CD14-positive monocyte (primary cell): ENCODE measurements at regions not wholly inside any gene's neighbourhood (a gene's known extent, or its start where the extent isn't known, plus 50 kb on each side); places are given as distances from the start of the nearest gene placed in this dataset.

Source experiments
- DNase-seq, 3 donors: peaks; one replicate each; pipeline ENCODE4 v3.0.0-alpha.2; 2011 to 2022
- H2AFZ ChIP-seq: 2 replicates; pipeline ENCODE4 v1.6.0; 2012; ENCODE audit warnings: mild to moderate bottlenecking, low read depth, low read length, inconsistent platforms; ENCODE audit not compliant: insufficient read depth, poor library complexity, severe bottlenecking
- H3K27ac ChIP-seq, 2 donors: 1 replicate in 1 of 2; 2 replicates in 1 of 2; pipeline ENCODE4 v1.5.1; 2012 to 2013; ENCODE audit warnings: low read length in 2 of 2, control low read depth in 1 of 2, inconsistent platforms in 1 of 2, low read depth in 1 of 2, mild to moderate bottlenecking in 1 of 2
- H3K27me3 ChIP-seq, 2 donors: one replicate each; pipeline versions ENCODE4 v1.6.0 to v1.6.1; 2011 to 2013; ENCODE audit warnings: low read length in 2 of 2; ENCODE audit not compliant: control insufficient read depth in 2 of 2, insufficient read depth in 2 of 2
- H3K36me3 ChIP-seq, 2 donors: replicated peaks in 1 of 2; 1 replicate in 1 of 2; 2 replicates in 1 of 2; pipeline versions ENCODE4 v1.5.1 to v1.6.1; 2012 to 2013; ENCODE audit warnings: low read length in 2 of 2, control low read depth in 1 of 2, inconsistent platforms in 1 of 2, mild to moderate bottlenecking in 1 of 2; ENCODE audit not compliant: insufficient read depth in 2 of 2, control insufficient read depth in 1 of 2
- H3K4me1 ChIP-seq, 2 donors: 1 replicate in 1 of 2; 2 replicates in 1 of 2; pipeline versions ENCODE4 v1.5.1 to v1.6.1; 2012 to 2013; ENCODE audit warnings: low read length in 2 of 2, control low read depth in 1 of 2, inconsistent platforms in 1 of 2, mild to moderate bottlenecking in 1 of 2, moderate library complexity in 1 of 2; ENCODE audit not compliant: insufficient read depth in 2 of 2, control insufficient read depth in 1 of 2
- H3K4me2 ChIP-seq: replicated peaks from 2 replicates; pipeline ENCODE3; 2012; ENCODE audit warnings: low read length, moderate library complexity, mild to moderate bottlenecking; ENCODE audit not compliant: poor library complexity, severe bottlenecking; ENCODE audit errors: extremely low read depth
- H3K4me3 ChIP-seq, 3 experiments: fragments of 200-600 bp in 1 of 3; sonication (generic) in 1 of 3; replicated peaks in 1 of 3; 1 replicate in 2 of 3; 2 replicates in 1 of 3; pipeline ENCODE4 v1.5.1; 2011 to 2013; ENCODE audit warnings: low read length in 3 of 3, mild to moderate bottlenecking in 3 of 3, control low read depth in 2 of 3, low read depth in 2 of 3, inconsistent platforms in 1 of 3, moderate library complexity in 1 of 3
- H3K79me2 ChIP-seq: 2 replicates; pipeline ENCODE4 v1.6.0; 2012; ENCODE audit warnings: mild to moderate bottlenecking, control low read depth, inconsistent platforms, low read length, moderate library complexity; ENCODE audit not compliant: insufficient read depth
- H3K9ac ChIP-seq: 2 replicates; pipeline ENCODE4 v1.6.0; 2017; ENCODE audit warnings: low read length, mild to moderate bottlenecking; ENCODE audit not compliant: insufficient read depth, poor library complexity, severe bottlenecking
- H3K9me3 ChIP-seq, 2 donors: replicated peaks in 1 of 2; 1 replicate in 1 of 2; 2 replicates in 1 of 2; pipeline versions ENCODE4 v1.5.1 to v1.6.1; 2012 to 2013; ENCODE audit warnings: low read length in 2 of 2, control low read depth in 1 of 2; ENCODE audit not compliant: control insufficient read depth in 1 of 2, insufficient read depth in 1 of 2
- H4K20me1 ChIP-seq: 2 replicates; pipeline ENCODE4 v1.6.0; 2012; ENCODE audit warnings: mild to moderate bottlenecking, low read length, control low read depth, moderate library complexity; ENCODE audit not compliant: insufficient read depth
- H3K27ac Mint-ChIP-seq, 7 donors: one replicate each; pipeline ENCODE4 v1.8.0; 2020; ENCODE audit warnings: mild to moderate bottlenecking in 7 of 7, mixed read lengths in 7 of 7, moderate library complexity in 6 of 7, inconsistent platforms in 2 of 7
- H3K27me3 Mint-ChIP-seq, 3 donors: one replicate each; pipeline ENCODE4 v1.8.0; 2021 to 2022; ENCODE audit warnings: low read depth in 3 of 3, mild to moderate bottlenecking in 3 of 3, mixed read lengths in 3 of 3, moderate library complexity in 3 of 3, inconsistent platforms in 1 of 3
- H3K36me3 Mint-ChIP-seq, 2 donors: one replicate each; pipeline ENCODE4 v1.8.0; 2020; ENCODE audit warnings: mixed read lengths in 2 of 2, inconsistent platforms in 1 of 2, mild to moderate bottlenecking in 1 of 2
- H3K4me1 Mint-ChIP-seq: one replicate; pipeline ENCODE4 v1.8.0; 2020; ENCODE audit warnings: mild to moderate bottlenecking, mixed read lengths
- H3K4me3 Mint-ChIP-seq, 2 donors: one replicate each; pipeline ENCODE4 v1.8.0; 2020; ENCODE audit warnings: mild to moderate bottlenecking in 2 of 2, mixed read lengths in 2 of 2, moderate library complexity in 1 of 2
- H3K9me3 Mint-ChIP-seq, 7 donors: one replicate each; pipeline ENCODE4 v1.8.0; 2020 to 2022; ENCODE audit warnings: mixed read lengths in 7 of 7, mild to moderate bottlenecking in 6 of 7, moderate library complexity in 6 of 7, inconsistent platforms in 2 of 7
- CTCF ChIP-seq: fragments of 200-600 bp; IDR thresholded peaks from one replicate; pipeline ENCODE4 v1.8.0; 2022; ENCODE audit warnings: antibody characterized with exemption, mild to moderate bottlenecking
- WGBS: methylation state at CpG from one replicate; pipeline ENCODE4 v1.1.5; 2013; ENCODE audit warnings: missing lambda C conversion rate; ENCODE audit not compliant: insufficient coverage; 5-methylcytosine and 5-hydroxymethylcytosine counted together
- intact Hi-C, 2 donors: fragments of 100-400 bp; cut with micrococcal nuclease; formaldehyde crosslinking; loops; one replicate each; pipeline versions ENCODE4 v1.15.0 to v1.15.1; 2023

GRCh38 chr22:22811016-22812009 lies 76.3 kb upstream of the IGLL5 start:
- WGBS: 100% methylated on average over 1 of the region's 8 CpGs
- intact Hi-C loops: loop anchor here (2.0 to 5.0 kb wide), 4 partner anchors 36 to 143 kb away; no protein-coding TSS in a partner anchor
- Histone ChIP-seq H3K79me2 (no peaks in the 10 kb centered on the region), H3K4me1 (peaks cover 40 to 46% of the 10 kb centered on the region in 2 donors), H3K4me3 (no peak overlapping the region), H3K9ac (peak overlapping the region; percentile 11), H3K27me3 (no peaks in the 10 kb centered on the region), H3K4me2 (no peak overlapping the region), H3K36me3 (no peaks in the 10 kb centered on the region), H2AFZ (no peak overlapping the region), H3K9me3 (no peaks in the 10 kb centered on the region), H3K27ac (no peak overlapping the region), H4K20me1 (no peaks in the 10 kb centered on the region)
- peaks cover 49% of the 10 kb centered on the region for H3K4me1 Mint-ChIP-seq
- H3K27ac Mint-ChIP-seq: no peak overlapping the region
- H3K36me3 Mint-ChIP-seq: no peaks in the 10 kb centered on the region
- no peak for TF ChIP-seq CTCF
- no peaks in the 10 kb centered on the region for H3K9me3 Mint-ChIP-seq
- no peak overlapping the region for H3K4me3 Mint-ChIP-seq
- no peak for DNase-seq
- H3K27me3 Mint-ChIP-seq: peaks cover 0 to 3% (median 0%) of the 10 kb centered on the region in 3 donors

- Histone ChIP-seq H3K27me3 (no peaks in the 10 kb centered on the region), H3K4me3 (no peak overlapping the region), H2AFZ (no peak overlapping the region), H3K4me2 (no peak overlapping the region), H4K20me1 (no peaks in the 10 kb centered on the region), H3K27ac (no peak overlapping the region), H3K36me3 (no peaks in the 10 kb centered on the region), H3K9me3 (no peaks in the 10 kb centered on the region), H3K4me1 (peaks cover 49 to 55% of the 10 kb centered on the region in 2 donors), H3K79me2 (no peaks in the 10 kb centered on the region), H3K9ac (no peak overlapping the region)
- 71% methylated on average over 5 of the region's 10 CpGs for WGBS
- Mint-ChIP-seq H3K9me3 (no peaks in the 10 kb centered on the region), H3K27me3 (peaks cover 0 to 3% (median 0%) of the 10 kb centered on the region in 3 donors), H3K27ac (peak overlapping the region in 2 of 7 donors; percentile 42 to 80), H3K36me3 (no peaks in the 10 kb centered on the region), H3K4me3 (no peak overlapping the region), H3K4me1 (peaks cover 59% of the 10 kb centered on the region)
- no peak for TF ChIP-seq CTCF
- DNase-seq: peak; percentile 12 to 39 (median 25)
- intact Hi-C loops: loop anchor here (2.0 to 5.0 kb wide), 3 partner anchors 35 to 70 kb away; no protein-coding TSS in a partner anchor
These were observed 75.3 kb upstream of the IGLL5 start for GRCh38 chr22:22812031-22812905.
